Panc1 (cell line): ENCODE measurements at regions not wholly inside any gene's neighbourhood (a gene's known extent, or its start where the extent isn't known, plus 50 kb on each side); places are given as distances from the start of the nearest gene placed in this dataset.

Experiments used
- ATAC-seq: fragments of 200-7000 bp; cut with Tn5 transposase; 2 replicates; pipeline ENCODE4 v1.9.1; 2020; ENCODE audit warnings: mild to moderate bottlenecking, moderate library complexity
- BruUV-seq: library from RNA; stranded (reverse); fragments of 400-500 nt; replicated peaks from 2 replicates; lab custom pipeline; 2021; lab: Mats Ljungman, UMichigan
- CTCF ChIA-PET: fragments of 300-600 bp; sonication (Branson Sonifier 250); formaldehyde crosslinking; loops from one replicate; lab custom pipeline; 2022; ENCODE audit warnings: antibody characterized with exemption; lab: Charles Lee
- POLR2A ChIA-PET: fragments of 300-600 bp; sonication (Branson Sonifier 250); formaldehyde crosslinking; loops from one replicate; lab custom pipeline; 2022; ENCODE audit warnings: antibody characterized with exemption; lab: Charles Lee
- DNase-seq: peaks from one replicate; pipeline ENCODE4 v3.0.0-alpha.2; 2010; ENCODE audit warnings: low read depth, low spot score
- H3K27ac ChIP-seq: 2 replicates; pipeline ENCODE4 v1.5.1; 2011; ENCODE audit warnings: mild to moderate bottlenecking, low read length, inconsistent platforms
- H3K27me3 ChIP-seq: fragments of 200-500 bp; sonication (Bioruptor generic); 2 replicates; pipeline ENCODE4 v1.6.0; 2014; ENCODE audit warnings: low read length, inconsistent platforms; ENCODE audit not compliant: control insufficient read depth, insufficient read depth
- H3K36me3 ChIP-seq: fragments of 200-500 bp; sonication (Bioruptor generic); 2 replicates; pipeline ENCODE4 v1.5.1; 2014; ENCODE audit warnings: inconsistent platforms, mild to moderate bottlenecking, low read length, moderate library complexity; ENCODE audit not compliant: control insufficient read depth, insufficient read depth
- H3K4me1 ChIP-seq: 2 replicates; pipeline ENCODE4 v1.5.1; 2011; ENCODE audit warnings: inconsistent platforms, mild to moderate bottlenecking, low read length, moderate library complexity; ENCODE audit not compliant: control insufficient read depth, insufficient read depth
- H3K4me3 ChIP-seq, 2 experiments: 2 replicates each; pipeline ENCODE4 v1.5.1; 2011 to 2012; ENCODE audit warnings: low read depth in 2 of 2, low read length in 2 of 2, mild to moderate bottlenecking in 2 of 2, inconsistent platforms in 1 of 2, moderate library complexity in 1 of 2
- H3K9me3 ChIP-seq: fragments of 200-500 bp; sonication (Bioruptor generic); 2 replicates; pipeline ENCODE4 v1.5.1; 2014; ENCODE audit warnings: low read depth, mild to moderate bottlenecking, inconsistent platforms, low read length, moderate library complexity; ENCODE audit not compliant: control insufficient read depth, insufficient read depth
- POLR2AphosphoS5 ChIP-seq: IDR thresholded peaks from 2 replicates; pipeline ENCODE4 v1.6.1; 2012; ENCODE audit warnings: mild to moderate bottlenecking, low read depth, low read length, moderate library complexity
- SIN3A ChIP-seq: IDR thresholded peaks from 2 replicates; pipeline ENCODE4 v1.6.1; 2012; ENCODE audit warnings: low read depth, mild to moderate bottlenecking, low read length, moderate library complexity, borderline replicate concordance; ENCODE audit not compliant: insufficient read depth
- TCF7L2 ChIP-seq: IDR thresholded peaks from 2 replicates; pipeline ENCODE4 v1.6.1; 2011; ENCODE audit warnings: mild to moderate bottlenecking, low read depth, low read length, inconsistent platforms
- in situ Hi-C: cut with HindIII; loops from 2 replicates; pipeline ENCODE4 v1.10.0; 2016; ENCODE audit warnings: low sequenced_read_pairs, low pct_unique_long_range_greater_than_20kb
- intact Hi-C: fragments of 100-400 bp; cut with micrococcal nuclease; formaldehyde crosslinking; loops from one replicate; pipeline ENCODE4 v1.10.0; 2022; ENCODE audit not compliant: unreplicated experiment
- TF ChIP-seq, protein P1 (sequence below), 2 experiments: IDR thresholded peaks; 2 replicates each; pipeline ENCODE4 v1.6.1; 2011 to 2012; ENCODE audit warnings: low read depth in 2 of 2, control low read depth in 1 of 2, low read length in 1 of 2, mild to moderate bottlenecking in 1 of 2, moderate library complexity in 1 of 2; ENCODE audit not compliant: insufficient read depth in 1 of 2
- TF ChIP-seq, protein P2 (sequence below): fragments of 450-650 bp; IDR thresholded peaks from 2 replicates; pipeline ENCODE4 v1.5.1; 2017; ENCODE audit warnings: mild to moderate bottlenecking

DNA sequence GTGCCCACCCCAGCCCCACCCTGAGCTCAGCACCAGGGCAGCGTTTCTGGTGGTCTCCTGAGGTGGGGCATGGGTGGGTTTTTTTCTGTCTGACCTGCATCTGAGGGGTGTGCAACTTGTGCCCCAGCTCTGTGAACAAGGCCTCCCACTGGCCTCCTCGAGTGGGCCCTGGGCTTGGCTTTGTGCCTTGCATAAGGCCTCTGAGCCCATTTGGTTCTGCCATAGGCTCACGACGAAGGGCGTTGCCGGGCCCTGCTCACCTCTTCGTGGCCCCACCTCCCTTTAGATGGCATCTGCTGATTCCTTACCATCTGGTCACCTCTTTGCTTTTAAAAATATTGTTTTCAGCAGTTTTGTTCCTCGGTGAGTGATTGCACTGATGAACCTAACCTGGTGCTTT, 127.1 kb upstream of the COL5A1 start:
- CTCF ChIA-PET, result no interaction called here
- TF ChIP-seq, protein P1, sequence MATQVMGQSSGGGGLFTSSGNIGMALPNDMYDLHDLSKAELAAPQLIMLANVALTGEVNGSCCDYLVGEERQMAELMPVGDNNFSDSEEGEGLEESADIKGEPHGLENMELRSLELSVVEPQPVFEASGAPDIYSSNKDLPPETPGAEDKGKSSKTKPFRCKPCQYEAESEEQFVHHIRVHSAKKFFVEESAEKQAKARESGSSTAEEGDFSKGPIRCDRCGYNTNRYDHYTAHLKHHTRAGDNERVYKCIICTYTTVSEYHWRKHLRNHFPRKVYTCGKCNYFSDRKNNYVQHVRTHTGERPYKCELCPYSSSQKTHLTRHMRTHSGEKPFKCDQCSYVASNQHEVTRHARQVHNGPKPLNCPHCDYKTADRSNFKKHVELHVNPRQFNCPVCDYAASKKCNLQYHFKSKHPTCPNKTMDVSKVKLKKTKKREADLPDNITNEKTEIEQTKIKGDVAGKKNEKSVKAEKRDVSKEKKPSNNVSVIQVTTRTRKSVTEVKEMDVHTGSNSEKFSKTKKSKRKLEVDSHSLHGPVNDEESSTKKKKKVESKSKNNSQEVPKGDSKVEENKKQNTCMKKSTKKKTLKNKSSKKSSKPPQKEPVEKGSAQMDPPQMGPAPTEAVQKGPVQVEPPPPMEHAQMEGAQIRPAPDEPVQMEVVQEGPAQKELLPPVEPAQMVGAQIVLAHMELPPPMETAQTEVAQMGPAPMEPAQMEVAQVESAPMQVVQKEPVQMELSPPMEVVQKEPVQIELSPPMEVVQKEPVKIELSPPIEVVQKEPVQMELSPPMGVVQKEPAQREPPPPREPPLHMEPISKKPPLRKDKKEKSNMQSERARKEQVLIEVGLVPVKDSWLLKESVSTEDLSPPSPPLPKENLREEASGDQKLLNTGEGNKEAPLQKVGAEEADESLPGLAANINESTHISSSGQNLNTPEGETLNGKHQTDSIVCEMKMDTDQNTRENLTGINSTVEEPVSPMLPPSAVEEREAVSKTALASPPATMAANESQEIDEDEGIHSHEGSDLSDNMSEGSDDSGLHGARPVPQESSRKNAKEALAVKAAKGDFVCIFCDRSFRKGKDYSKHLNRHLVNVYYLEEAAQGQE (IDR thresholded peaks at IDR 0.05; ENCODE audit: insufficient read depth in 1 of 2, low read depth in 2 of 2, low read length in 1 of 2), result no peak
- no peak for TF ChIP-seq TCF7L2
- TF ChIP-seq SIN3A, result no peak
- TF ChIP-seq, protein P2, sequence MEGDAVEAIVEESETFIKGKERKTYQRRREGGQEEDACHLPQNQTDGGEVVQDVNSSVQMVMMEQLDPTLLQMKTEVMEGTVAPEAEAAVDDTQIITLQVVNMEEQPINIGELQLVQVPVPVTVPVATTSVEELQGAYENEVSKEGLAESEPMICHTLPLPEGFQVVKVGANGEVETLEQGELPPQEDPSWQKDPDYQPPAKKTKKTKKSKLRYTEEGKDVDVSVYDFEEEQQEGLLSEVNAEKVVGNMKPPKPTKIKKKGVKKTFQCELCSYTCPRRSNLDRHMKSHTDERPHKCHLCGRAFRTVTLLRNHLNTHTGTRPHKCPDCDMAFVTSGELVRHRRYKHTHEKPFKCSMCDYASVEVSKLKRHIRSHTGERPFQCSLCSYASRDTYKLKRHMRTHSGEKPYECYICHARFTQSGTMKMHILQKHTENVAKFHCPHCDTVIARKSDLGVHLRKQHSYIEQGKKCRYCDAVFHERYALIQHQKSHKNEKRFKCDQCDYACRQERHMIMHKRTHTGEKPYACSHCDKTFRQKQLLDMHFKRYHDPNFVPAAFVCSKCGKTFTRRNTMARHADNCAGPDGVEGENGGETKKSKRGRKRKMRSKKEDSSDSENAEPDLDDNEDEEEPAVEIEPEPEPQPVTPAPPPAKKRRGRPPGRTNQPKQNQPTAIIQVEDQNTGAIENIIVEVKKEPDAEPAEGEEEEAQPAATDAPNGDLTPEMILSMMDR, result no peak
- no peak for TF ChIP-seq POLR2AphosphoS5
- in situ Hi-C loops (no loop called here), intact Hi-C loops (no loop called here)
- no peaks in the 10 kb centered on the region for H3K36me3 ChIP-seq
- no peak overlapping the region for H3K4me3 ChIP-seq
- no peaks in the 10 kb centered on the region for H3K27me3 ChIP-seq
- H3K4me1 ChIP-seq, result no peaks in the 10 kb centered on the region
- POLR2A ChIA-PET, result no interaction called here
- ATAC-seq, result no peak
- no peaks in the 10 kb centered on the region for H3K9me3 ChIP-seq
- no TSS peak for BruUV-seq
- DNase-seq, result no peak
- H3K27ac ChIP-seq, result no peak overlapping the region

DNA sequence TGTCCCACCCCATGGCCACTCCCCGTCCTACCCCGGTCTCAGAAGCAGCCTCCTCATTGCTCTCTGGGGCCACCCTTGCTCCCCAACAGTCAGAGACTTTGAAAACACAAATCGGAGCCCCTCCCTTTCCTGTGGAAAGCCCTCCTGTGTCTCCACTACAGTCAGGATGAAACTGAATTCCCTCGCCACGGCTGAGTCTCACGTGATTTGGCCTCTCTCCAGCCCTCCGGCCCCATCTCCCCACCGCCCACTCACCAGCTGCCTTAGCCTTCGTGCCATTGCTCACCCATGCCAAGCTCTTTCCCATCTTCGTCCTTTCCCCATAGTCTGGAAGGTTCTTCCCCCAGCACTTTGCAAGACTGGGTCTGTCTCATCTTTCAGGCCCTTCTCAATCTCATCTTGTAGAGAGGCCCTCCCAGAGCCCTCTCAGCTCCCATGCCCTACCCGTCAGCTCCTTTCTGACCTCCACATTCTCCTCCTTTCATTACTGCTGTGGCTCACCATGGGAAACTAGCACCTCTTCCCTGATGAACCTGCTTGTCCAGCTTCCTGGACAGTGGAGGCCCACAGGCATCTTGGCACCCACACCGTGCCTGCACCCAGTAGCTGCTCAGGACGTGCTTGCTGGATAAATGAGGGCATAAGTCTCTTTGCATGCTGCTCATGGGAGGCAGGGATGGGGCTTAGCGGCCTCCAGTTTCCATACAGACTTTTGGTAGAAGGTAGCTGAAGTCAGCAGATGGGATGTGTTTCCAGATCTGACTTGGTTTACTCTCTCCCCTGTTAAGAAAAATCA, 126.4 kb upstream of the COL5A1 start:
- no peaks in the 10 kb centered on the region for H3K9me3 ChIP-seq
- DNase-seq, result no peak
- no peak overlapping the region for H3K4me3 ChIP-seq
- no peaks in the 10 kb centered on the region for H3K27me3 ChIP-seq
- CTCF ChIA-PET, result no interaction called here
- in situ Hi-C loops, result no loop called here
- H3K36me3 ChIP-seq, result no peaks in the 10 kb centered on the region
- H3K4me1 ChIP-seq, result no peaks in the 10 kb centered on the region
- intact Hi-C loops, result no loop called here
- BruUV-seq, result no TSS peak
- H3K27ac ChIP-seq, result no peak overlapping the region
- TF ChIP-seq, protein P2, result no peak
- TF ChIP-seq POLR2AphosphoS5, result no peak
- no peak for TF ChIP-seq SIN3A
- TF ChIP-seq TCF7L2, result no peak
- TF ChIP-seq, protein P1 (IDR thresholded peaks at IDR 0.05; ENCODE audit: insufficient read depth in 1 of 2, low read depth in 2 of 2, low read length in 1 of 2), result no peak
- no peak for ATAC-seq
- POLR2A ChIA-PET, result no interaction called here
